Keratinocyte (primary cell): ENCODE measurements at regions not wholly inside any gene's neighbourhood (a gene's known extent, or its start where the extent isn't known, plus 50 kb on each side); places are given as distances from the start of the nearest gene placed in this dataset.

Source experiments
- DNase-seq: peaks from one replicate; pipeline ENCODE4 v3.0.0-alpha.2; 2011; ENCODE audit warnings: low read depth, missing footprints, low spot score
- FAIRE-seq: peaks from 2 replicates; lab custom pipeline; 2011; peaks lifted over from hg19 to GRCh38; lab: Jason Lieb, UNC
- H2AFZ ChIP-seq: 2 replicates; pipeline ENCODE4 v1.6.0; 2012; ENCODE audit warnings: low read length, control low read depth, inconsistent platforms; ENCODE audit not compliant: control insufficient read depth
- H3K27ac ChIP-seq: 2 replicates; pipeline ENCODE4 v1.5.1; 2011; ENCODE audit warnings: low read length; ENCODE audit not compliant: control insufficient read depth, insufficient read depth
- H3K27me3 ChIP-seq: 3 replicates; pipeline ENCODE4 v1.6.0; 2011; ENCODE audit warnings: low read length; ENCODE audit not compliant: control insufficient read depth, insufficient read depth; ENCODE audit errors: extremely low read depth
- H3K36me3 ChIP-seq, 2 experiments: 2 replicates in 1 of 2; 3 replicates in 1 of 2; pipeline ENCODE4 v1.5.1; 2011; ENCODE audit warnings: low read length in 2 of 2, mild to moderate bottlenecking in 1 of 2; ENCODE audit not compliant: control insufficient read depth in 2 of 2, insufficient read depth in 2 of 2; ENCODE audit errors: extremely low read depth in 1 of 2
- H3K4me1 ChIP-seq: 3 replicates; pipeline ENCODE4 v1.5.1; 2011; ENCODE audit warnings: low read length; ENCODE audit not compliant: control insufficient read depth, insufficient read depth; ENCODE audit errors: extremely low read depth
- H3K4me2 ChIP-seq: 3 replicates; pipeline ENCODE4 v1.6.0; 2011; ENCODE audit warnings: low read depth, low read length; ENCODE audit not compliant: control insufficient read depth, insufficient read depth; ENCODE audit errors: extremely low read depth
- H3K4me3 ChIP-seq, 3 experiments: fragments of 200-600 bp in 1 of 3; sonication (generic) in 1 of 3; 2 replicates in 2 of 3; 3 replicates in 1 of 3; pipeline ENCODE4 v1.5.1; 2011 to 2016; ENCODE audit warnings: low read length in 3 of 3, mild to moderate bottlenecking in 3 of 3, control low read depth in 2 of 3, inconsistent platforms in 1 of 3, low read depth in 1 of 3, mixed read lengths in 1 of 3, mixed run types in 1 of 3, moderate library complexity in 1 of 3; ENCODE audit not compliant: control insufficient read depth in 2 of 3, insufficient read depth in 2 of 3; ENCODE audit errors: extremely low read depth in 1 of 3
- H3K79me2 ChIP-seq: 2 replicates; pipeline ENCODE4 v1.6.0; 2012; ENCODE audit warnings: low read length; ENCODE audit not compliant: control insufficient read depth, insufficient read depth
- H3K9ac ChIP-seq: 3 replicates; pipeline ENCODE4 v1.6.0; 2011; ENCODE audit warnings: low read length; ENCODE audit not compliant: control insufficient read depth, insufficient read depth; ENCODE audit errors: extremely low read depth
- H3K9me1 ChIP-seq: 3 replicates; pipeline ENCODE4 v1.6.0; 2011; ENCODE audit warnings: low read length; ENCODE audit not compliant: control insufficient read depth, insufficient read depth; ENCODE audit errors: extremely low read depth
- H3K9me3 ChIP-seq: 2 replicates; pipeline ENCODE4 v1.5.1; 2012; ENCODE audit warnings: low read depth, low read length; ENCODE audit not compliant: control insufficient read depth
- H4K20me1 ChIP-seq: 3 replicates; pipeline ENCODE4 v1.6.0; 2011; ENCODE audit warnings: low read length; ENCODE audit not compliant: control insufficient read depth, insufficient read depth; ENCODE audit errors: extremely low read depth
- EZH2 ChIP-seq: IDR thresholded peaks from one replicate; pipeline ENCODE4 v1.6.1; 2012; ENCODE audit warnings: inconsistent platforms, mild to moderate bottlenecking, low read length, moderate library complexity
- dilution Hi-C: fragments of 300-500 bp; cut with MboI; formaldehyde crosslinking; loops from one replicate; pipeline ENCODE4 v1.7.0; 2020; ENCODE audit warnings: low sequenced_read_pairs; ENCODE audit not compliant: extremely low pct_ligation_motif_present
- TF ChIP-seq, protein P1 (sequence below), 3 experiments: IDR thresholded peaks in 1 of 3; conservative IDR thresholded peaks in 1 of 3; optimal IDR thresholded peaks in 1 of 3; 2 replicates in 2 of 3; 3 replicates in 1 of 3; pipeline versions ENCODE3 to v1.5.1; 2011; ENCODE audit warnings: low read length in 3 of 3, mild to moderate bottlenecking in 3 of 3, moderate library complexity in 2 of 3, control low read depth in 1 of 3, inconsistent platforms in 1 of 3; ENCODE audit not compliant: insufficient read depth in 2 of 3; ENCODE audit errors: extremely low read depth in 1 of 3

- Histone ChIP-seq H3K27ac (peak overlapping the region; percentile 97), H2AFZ (no peak overlapping the region), H3K9ac (no peak overlapping the region)
Observed at GRCh38 chr22:22111983-22112382, 129.4 kb upstream of the TOP3B start.

GRCh38 chr22:22111267-22111751 is 128.7 kb upstream of the TOP3B start:
- H2AFZ ChIP-seq = peak overlapping the region; percentile 93
- FAIRE-seq (peak; percentile 92), DNase-seq (peak; percentile 84)
- peaks cover 24% of the 10 kb centered on the region for H3K4me1 ChIP-seq
- H3K9ac ChIP-seq = peak overlapping the region; percentile 81
- dilution Hi-C loops = no loop called here
- H3K27me3 ChIP-seq = no peaks in the 10 kb centered on the region
- H4K20me1 ChIP-seq = no peaks in the 10 kb centered on the region
- H3K4me3 ChIP-seq = peak overlapping the region in 2 of 3 experiments; percentile 28 to 58
- no peaks in the 10 kb centered on the region for H3K36me3 ChIP-seq
- no peaks in the 10 kb centered on the region for H3K9me3 ChIP-seq
- H3K4me2 ChIP-seq = peak overlapping the region; percentile 80
- no peaks in the 10 kb centered on the region for H3K9me1 ChIP-seq
- H3K27ac ChIP-seq = peak overlapping the region; percentile 97
- H3K79me2 ChIP-seq = no peaks in the 10 kb centered on the region
- TF ChIP-seq, protein P1, sequence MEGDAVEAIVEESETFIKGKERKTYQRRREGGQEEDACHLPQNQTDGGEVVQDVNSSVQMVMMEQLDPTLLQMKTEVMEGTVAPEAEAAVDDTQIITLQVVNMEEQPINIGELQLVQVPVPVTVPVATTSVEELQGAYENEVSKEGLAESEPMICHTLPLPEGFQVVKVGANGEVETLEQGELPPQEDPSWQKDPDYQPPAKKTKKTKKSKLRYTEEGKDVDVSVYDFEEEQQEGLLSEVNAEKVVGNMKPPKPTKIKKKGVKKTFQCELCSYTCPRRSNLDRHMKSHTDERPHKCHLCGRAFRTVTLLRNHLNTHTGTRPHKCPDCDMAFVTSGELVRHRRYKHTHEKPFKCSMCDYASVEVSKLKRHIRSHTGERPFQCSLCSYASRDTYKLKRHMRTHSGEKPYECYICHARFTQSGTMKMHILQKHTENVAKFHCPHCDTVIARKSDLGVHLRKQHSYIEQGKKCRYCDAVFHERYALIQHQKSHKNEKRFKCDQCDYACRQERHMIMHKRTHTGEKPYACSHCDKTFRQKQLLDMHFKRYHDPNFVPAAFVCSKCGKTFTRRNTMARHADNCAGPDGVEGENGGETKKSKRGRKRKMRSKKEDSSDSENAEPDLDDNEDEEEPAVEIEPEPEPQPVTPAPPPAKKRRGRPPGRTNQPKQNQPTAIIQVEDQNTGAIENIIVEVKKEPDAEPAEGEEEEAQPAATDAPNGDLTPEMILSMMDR (optimal IDR thresholded peaks at IDR 0.05 in 1 of 3, IDR thresholded peaks at IDR 0.05 in 1 of 3, conservative IDR thresholded peaks at IDR 0.05 in 1 of 3; ENCODE audit: extremely low read depth in 1 of 3, insufficient read depth in 2 of 3, low read length in 3 of 3) = no peak
- no peak for TF ChIP-seq EZH2

More at GRCh38 chr22:22111983-22112382, 129.4 kb upstream of the TOP3B start:
- Histone ChIP-seq H3K9me1 (no peaks in the 10 kb centered on the region), H3K4me1 (peaks cover 24% of the 10 kb centered on the region), H4K20me1 (no peaks in the 10 kb centered on the region), H3K9me3 (no peaks in the 10 kb centered on the region), H3K36me3 (no peaks in the 10 kb centered on the region), H3K79me2 (no peaks in the 10 kb centered on the region), H3K4me2 (peak overlapping the region; percentile 80), H3K27me3 (no peaks in the 10 kb centered on the region), H3K4me3 (no peak overlapping the region)
- DNase-seq = no peak
- dilution Hi-C loops = no loop called here
- no peak for FAIRE-seq
- no peak for TF ChIP-seq EZH2
- TF ChIP-seq, protein P1 (optimal IDR thresholded peaks at IDR 0.05 in 1 of 3, IDR thresholded peaks at IDR 0.05 in 1 of 3, conservative IDR thresholded peaks at IDR 0.05 in 1 of 3; ENCODE audit: extremely low read depth in 1 of 3, insufficient read depth in 2 of 3, low read length in 3 of 3) = no peak
